Inflammatory macrophage treated with lipopolysaccharide for 1 hour (primary cell): ENCODE measurements at regions not wholly inside any gene's neighbourhood (a gene's known extent, or its start where the extent isn't known, plus 50 kb on each side); places are given as distances from the start of the nearest gene placed in this dataset.
"Not testable (repeated sequence)": the region's sequence is repeated elsewhere in the genome, so short reads cannot be mapped to it uniquely, and the experiment has no call there.

Source experiments
- DNase-seq, 2 donors: peaks; one replicate each; pipeline ENCODE4 v3.0.0-alpha.2; 2020 to 2022

DNA sequence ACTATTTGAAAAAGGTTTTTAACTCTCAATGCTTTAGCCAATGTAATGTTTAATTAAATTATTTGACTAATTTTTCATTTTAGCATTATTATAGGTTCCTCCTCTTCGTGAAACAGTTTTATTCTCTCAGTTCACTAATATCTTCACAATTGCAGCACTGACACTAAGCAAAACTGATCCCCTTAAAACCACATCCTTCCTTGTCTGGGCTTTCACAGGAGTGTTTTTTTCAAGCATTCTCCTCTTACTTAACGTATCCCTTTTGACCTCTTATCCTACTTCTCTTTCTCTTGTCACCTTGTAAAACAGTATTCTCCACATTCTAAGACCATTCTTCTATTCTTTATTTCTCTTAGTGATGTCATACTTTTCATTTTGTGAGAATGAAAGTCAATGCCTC, 112.8 kb downstream of the DSC3 start:
- DNase-seq: no peak

DNA sequence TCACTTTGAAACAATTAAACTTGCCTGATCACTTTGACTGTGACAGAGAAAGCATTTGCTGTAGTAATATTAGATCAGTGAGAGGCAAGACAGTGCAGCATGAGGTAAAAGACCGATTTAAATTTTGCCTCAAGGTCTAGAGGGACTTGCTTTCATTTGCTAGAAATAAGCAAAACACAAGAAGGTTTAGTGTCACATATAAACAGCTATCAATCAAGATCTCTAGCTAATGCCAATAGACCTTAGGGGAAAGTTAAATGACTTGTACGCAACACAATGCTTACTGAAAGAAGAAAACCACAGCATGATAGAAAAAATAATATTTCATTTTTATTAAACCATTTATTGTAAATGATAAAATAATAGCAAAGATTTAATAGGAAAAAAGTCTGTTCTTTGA, 113.5 kb downstream of the DSC3 start:
- no peak for DNase-seq

DNA sequence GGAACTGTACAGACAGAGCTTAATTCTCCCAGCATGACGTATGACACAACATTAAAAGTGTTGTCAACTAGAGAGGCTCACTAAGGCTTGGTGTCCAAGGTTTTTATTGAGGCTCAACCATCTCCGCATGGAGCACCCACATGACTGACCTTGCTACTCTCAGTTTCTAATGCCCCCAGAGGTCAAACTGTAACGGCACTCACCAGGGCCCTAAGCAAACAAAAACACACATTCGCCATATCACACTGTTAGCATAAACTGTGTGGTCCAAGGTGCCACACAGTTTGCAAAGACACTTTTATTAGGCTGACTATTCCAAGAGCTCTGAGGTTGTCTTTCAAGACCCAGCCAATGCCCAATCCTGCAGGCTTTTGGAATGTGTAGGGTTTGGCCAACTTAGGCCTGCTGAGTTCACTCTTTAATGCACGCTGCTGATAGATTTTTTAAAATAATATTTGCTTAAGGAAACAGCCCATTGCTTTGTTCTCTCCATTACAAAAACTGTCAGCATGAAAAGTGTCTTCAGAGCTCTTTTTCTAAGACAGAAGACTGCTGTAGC, 114.9 kb downstream of the DSC3 start:
- DNase-seq: no peak

DNA sequence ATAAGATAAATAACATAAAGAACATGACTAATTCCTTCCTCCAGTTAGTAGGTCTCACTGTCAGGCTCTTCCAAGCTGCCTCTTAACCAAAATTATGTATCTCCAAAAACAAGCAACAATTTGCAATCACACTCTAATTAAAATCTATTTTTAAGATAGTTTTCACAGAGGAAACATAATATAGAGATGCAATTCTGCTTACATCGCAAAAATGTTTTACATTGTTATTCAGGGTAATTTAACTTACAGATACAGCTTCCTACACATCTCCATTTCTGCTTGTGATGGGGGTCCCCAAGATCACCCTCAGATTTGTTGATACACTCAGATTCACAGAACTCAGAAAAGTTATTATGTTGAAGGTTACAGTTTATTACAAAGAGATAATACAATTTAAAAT, 115.5 kb downstream of the DSC3 start:
- no peak for DNase-seq

DNA sequence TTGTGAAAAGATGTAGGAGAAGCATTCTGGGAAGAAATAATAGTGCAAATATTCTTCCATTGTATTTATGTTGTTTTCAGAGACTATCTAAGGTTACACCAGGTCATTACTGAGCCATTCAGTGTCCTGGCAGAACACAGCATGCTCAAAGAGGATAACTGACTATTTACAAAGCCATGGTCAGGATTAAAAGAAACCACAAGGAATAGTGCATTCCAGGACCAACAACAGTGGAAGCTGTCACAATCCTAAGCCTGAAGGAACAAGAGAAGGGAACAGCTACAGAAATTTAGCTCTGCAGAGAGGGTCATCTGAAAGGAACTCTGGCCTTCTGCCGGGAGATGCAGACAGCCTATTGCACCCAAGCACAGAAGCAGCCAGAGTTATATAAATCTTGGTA, 116.7 kb downstream of the DSC3 start:
- no peak for DNase-seq

DNA sequence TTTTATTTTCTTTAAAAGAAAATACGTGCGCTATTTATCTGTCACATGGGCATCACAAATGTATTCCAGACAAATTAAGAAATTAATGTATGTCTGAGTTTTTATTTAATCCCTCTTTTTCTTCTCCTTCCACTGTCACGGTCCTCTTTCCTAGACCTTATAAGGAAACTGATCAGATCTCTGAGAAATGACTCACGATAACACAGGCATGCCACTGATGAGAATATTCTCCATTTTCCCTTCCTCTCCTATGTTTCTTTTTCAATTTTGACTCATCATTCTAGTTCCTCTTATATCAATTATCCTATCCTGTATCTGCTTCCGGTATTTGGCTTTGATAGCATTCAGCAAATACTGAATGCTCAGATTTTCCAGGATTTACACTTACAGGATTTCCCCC, 121.8 kb downstream of the DSC3 start:
- no peak for DNase-seq

DNA sequence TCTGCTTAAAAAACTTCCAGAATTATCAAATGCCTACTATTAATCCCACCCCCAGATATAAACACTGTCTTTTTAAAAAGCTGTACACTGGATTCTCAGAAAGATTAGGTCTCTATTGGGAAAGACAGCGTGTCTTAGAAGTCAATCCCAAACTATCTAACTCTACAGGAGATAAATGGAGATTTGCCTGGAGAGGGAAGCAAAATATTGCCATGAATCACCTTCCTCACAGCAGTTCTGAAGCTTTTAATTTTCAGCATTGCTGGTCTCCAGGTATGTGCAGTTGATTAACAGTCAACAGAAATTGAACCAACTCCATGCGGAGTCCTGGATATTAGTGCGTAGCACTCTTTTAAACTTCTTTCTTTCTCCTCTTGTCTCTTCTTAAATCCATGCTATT, 122.2 kb downstream of the DSC3 start:
- no peak for DNase-seq

DNA sequence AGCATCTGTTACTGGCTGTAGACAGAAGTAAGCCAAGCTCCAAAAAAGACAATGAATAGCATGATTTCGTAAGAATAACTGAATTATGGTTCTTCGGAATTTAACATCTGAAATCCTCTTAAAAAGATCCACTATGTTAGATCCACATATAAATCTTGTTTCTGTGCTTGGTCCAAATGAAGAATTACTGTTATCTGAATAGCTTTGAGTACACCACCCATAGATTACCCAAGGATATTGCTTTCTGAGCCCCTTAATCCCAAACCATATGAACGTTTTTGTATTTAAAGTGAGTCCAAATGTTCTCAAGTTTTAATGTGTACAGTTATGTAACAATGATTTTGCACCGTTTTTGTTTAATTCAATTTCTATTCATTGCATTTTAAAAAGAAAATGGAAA, 124.9 kb downstream of the DSC3 start:
- no peak for DNase-seq

DNA sequence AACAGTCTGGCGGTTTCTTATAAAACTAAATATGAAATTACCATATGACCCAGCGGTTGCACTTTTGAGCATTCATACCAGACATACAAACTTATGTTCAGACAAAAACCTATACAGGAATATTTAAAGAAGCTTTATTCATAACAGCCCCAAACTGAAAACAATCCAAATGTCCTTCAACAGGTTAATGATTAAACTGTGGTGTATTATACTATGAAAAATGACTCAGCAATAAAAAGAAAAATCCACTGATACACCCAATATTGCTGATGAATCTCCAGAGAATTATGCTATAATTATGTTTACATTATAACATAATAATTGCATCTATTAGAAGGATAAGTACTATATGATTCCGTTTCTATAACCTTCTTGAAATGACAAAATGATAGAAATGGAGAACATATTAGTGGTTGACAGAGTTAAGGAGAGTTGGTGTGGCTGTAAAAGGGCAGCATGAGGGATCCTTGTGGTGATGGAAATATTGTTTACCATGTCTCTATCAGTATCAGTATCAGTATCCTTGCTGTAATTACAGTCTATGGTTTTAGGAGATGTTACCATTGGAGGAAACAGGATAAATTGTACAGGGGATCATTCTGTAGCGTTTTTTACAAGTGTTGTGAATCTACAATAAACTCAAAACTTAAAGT, 127.1 kb downstream of the DSC3 start:
- DNase-seq: no peak

DNA sequence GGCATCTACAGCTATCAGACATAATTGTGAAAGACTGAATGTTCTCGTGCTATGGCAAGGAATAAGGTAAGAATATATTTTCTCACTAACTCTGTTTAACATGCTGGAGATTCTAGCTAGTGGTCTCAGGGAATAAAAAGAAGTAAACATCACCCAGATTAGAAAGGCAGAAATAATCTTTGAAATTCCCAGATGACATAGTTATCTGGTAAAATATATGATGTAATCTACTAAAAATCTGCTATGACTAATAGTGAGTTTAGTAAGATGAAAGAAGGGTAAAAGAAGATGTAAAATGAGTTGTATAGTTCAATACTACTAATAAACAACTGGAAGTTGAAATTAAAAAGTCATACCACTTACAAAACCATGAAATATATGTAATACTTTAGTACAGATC, 134.2 kb downstream of the DSC3 start:
- DNase-seq: no peak

DNA sequence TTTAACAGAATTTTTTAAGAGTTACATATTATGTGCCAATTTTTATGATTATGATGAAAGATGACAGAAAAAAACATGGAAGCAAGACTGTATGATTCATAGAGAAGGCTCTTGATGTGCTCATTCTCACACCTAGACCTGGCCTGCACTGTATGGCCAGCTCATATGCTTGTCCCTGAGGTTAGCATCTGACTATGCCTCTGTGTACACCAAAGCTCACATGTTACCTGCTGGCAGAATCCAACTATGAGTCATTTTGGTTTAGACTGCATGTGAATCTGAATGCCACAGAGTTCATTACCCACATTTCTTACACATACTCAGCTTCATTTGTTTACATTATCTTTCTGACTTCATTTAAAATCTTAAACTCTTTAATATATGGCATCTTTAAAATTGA, 139.0 kb downstream of the DSC3 start:
- no peak for DNase-seq

DNA sequence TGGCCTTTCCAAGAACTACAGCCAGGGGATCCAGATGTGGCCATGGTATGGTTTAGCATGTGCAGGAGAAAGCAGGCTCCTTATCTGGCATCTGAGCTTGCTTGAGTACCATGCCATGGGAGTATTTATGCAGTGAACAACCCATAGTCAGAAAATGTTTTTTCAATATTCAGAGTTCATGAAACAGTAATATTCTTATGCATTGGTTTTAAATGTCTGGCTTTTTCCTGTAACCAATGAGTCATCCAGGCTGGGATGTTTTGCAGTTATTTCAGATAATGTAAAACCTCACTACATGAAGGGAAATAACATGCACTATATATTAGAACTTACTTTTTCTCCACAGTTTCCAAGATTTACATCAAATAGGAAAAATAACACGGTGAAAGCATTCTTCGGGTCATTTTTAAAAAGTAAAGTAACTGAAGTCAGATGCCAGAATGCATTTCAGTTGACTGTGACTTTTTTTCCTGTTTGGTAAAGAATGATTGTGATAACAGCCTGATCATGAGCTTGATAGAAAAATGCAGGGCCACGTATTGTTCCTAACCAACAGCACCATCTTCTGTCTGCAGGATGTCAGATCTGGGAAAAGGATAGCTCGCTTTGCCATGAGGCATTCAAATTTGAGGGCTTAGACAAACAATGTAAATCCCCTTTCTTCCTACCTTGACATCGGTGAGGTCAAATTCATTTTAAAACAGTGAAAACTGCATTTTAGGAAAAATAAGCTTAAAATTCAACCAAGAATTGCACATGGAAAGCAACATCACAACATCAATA, 152.8 kb downstream of the DSC3 start:
- no peak for DNase-seq

DNA sequence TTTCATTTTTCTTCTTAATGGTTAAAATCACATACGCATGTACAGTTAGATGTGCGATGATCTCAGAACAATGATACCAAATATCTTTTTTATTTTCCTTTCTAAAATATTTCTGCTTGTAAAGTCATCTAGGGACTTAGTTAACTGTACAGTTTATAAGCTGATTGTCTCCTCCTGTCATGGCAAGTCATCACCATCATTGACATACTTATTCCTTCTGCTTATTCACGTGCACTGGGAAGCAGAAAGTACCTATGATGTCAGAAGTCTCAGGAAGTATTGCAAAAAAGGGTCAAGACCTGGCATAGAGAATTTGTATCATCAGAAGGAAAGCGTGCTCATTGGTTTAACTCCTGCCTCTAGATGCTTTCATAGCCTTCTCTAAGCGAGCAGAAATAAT, 154.2 kb downstream of the DSC3 start:
- DNase-seq: no peak

DNA sequence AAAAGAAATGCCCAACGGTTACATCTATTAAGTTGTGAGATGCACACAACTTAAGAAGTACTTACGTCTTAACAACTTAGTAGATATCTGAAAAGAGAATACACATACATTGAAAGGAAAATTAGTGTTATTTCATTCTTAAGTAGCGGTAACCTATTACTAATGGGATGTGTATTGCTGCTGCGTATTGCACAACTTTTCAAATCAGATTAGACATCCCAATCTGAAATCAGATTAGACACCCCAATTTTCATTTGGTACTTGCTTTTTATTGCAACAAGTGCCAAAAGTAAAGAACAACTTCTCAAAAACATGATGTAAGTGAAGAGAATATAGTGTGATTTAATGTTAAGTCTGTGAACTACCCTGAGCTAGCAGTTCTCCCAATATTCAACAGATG, 155.5 kb downstream of the DSC3 start:
- DNase-seq: no peak

DNA sequence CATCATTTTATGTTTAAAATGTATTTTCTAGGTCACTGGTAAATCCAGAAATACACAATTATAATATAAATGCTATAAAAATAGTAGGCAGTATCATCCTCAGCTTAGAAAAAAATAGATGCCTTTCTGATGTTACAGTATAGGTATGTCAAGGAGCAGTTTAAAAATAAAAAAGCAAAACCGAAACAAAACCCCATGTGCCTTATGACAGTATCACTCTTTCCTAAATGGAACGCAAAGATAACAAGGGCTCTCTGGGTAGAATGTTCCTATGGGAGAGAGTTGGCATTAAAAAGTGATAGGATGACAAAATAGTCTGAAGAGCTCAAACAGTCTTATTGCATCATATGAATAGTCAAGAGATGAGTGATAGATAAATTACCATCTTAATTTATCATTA, 172.1 kb downstream of the DSC3 start:
- DNase-seq: no peak

DNA sequence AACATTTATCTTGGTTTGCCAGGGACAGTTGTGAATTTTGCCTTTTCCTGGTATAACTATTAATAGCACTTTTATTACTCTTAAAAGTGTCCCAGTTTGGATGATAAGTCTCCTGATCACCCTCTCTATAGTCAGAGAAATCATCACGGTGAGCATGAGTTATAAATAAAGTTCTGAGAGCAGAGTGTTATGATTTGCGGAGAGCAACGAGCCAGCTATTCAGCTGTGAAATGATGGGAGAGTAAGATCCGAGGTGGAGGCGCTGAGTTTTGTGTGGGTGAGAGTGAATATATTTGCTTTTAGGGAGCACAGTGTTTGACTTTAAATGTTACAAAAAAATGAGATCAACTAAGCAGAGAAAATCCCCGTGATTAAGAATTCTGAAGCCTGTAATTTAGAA, 179.6 kb downstream of the DSC3 start:
- no peak for DNase-seq

DNA sequence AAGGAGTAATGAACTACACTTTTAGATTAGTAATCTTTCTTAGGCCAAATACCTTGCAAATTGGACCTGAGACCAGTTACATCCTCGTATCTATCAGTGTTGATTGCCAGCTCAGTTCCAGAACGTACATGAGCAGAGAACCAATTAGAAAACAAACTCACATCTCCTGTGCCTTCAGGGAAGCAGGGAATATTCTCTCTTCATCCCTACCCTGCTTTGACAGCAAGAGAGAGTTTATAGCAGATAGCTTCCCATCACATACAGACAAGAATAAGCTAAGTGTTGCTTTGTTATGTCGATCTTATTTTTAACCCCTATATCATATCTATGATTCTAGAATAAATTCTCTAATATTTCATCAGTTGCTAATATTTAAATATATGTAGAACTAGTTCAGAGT, 181.8 kb downstream of the DSC3 start:
- no peak for DNase-seq

DNA sequence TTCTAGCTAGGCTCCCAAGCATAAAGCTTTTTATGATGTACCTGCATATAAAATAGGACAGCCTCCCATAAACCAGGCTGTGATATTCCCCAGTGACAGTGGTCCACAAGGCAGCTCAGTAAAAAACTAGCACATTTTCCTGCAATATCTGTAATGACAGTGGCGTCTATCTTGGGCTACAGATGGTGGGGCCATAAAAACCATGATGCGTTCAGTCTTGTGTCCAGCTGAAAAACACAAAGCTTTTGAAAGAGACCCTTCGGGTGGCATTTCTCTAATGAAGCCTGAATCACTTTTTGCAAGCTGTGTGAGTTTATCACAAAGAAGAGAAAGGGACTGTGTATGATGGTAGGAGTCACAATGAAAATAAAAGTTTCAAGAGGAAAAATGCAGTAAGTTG, 183.5 kb downstream of the DSC3 start:
- DNase-seq: no peak

DNA sequence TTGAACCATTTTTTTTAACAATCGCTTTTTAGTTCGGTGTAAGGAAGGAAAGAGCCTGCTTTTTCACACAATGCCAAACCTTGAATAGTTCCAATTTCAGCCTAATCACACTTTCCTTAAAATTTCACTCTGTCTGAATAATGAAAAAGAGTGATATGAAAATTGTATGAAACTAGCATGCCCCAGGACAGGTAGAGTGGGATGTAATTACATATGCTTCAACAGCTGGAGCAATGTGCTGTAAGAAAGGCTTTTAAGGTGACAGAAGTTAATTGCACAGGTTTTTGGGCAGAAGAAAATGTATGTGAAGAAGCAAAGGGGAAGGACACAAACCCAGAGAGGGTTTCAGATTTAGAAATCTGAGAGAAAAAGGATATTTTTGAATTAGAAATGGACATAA, 184.0 kb downstream of the DSC3 start:
- no peak for DNase-seq

DNA sequence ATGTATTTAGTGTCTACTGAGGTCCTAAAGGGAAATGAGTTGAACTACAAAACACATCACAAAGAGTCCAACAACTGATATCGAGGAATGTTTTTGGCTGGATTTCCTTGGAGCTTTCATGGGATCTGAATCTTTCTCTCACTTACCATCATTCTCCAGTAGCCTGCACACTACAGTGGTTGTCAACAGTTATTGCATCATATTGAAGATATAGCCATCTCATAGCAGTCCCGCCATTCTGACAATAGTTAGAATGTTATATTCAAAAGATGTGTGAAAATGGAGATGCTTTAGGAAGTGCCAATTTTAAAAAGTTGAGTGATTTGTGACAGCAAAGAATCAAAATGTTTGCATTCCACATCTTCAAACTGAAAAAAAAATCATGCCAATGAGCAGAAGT, 186.8 kb downstream of the DSC3 start:
- DNase-seq: no peak

DNA sequence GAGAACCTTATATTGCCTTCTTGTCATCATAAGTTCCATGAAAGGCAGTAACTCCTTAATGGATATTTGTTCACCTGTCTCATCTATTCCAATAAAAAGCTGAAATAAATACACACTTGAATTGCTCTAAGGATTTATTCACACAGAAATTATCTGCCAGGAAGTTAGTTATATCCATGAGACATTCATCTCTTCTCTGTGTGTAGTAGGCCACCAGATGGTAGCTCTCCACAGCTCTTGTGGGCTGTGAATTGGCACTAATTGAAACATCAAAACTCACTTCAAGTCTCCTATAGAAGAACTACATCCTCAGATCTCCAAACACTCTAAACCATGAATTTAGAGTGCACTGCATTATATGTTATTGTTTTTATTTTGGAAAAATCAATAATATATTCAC, 189.6 kb downstream of the DSC3 start:
- no peak for DNase-seq

DNA sequence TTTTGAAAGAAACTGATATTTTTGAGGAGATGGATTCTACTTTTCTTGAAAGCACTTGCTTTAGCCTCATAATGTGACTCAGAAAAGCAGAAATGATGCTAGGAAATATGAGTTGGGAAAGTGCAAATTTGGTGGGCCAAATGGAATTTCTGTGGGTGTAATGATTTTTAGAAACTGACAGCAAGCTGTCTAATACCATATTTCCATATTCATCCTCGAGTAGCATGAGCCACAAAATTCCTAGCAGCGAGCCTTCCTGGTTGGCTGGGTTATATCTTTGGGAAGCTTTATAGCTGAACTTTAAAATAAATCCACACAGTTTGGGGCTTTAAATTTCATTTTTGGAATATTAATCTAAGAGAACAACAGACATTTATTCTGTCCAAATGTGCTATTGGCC, 190.0 kb downstream of the DSC3 start:
- no peak for DNase-seq

DNA sequence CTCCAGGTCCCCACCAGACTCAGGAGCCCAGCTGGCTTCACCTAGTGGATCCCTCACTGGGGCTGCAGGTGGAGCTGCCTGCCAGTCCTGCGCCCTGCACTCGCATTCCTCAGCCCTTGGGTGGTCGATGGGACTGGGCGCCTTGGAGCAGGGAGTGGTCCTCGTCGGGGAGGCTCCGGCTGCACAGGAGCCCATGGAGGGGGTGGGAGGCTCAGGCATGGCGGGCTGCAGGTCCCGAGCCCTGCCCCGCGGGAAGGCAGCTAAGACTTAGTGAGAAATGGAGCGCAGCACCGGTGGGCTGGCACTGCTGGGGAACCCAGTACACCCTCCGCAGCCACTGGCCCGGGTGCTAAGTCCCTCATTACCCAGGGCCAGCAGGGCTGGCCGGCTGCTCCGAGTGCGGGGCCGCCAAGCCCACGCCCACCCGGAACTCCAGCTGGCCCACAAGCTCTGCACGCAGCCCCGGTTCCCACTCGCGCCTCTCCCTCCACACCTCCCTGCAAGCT, 203.4 kb downstream of the DSC3 start:
- DNase-seq: not testable (repeated sequence)

DNA sequence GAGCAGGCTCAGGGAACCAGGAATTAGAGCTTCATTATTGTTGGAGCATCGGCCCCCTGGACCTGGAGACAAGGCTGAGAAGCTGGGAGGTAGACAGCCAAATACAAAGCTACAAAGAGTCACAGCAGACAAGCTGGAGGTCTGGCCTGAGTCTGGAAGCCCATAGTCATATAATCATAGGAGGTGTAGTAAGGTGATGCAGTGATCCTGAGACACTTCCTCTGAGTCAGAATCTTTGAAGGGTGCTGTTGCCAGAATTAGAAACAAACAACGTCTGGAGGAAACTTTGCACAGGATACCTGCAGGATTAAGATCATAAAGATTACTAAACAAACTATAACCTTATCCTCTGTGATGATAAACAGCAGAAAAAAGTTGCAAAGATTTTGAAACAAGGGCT, 213.8 kb downstream of the DSC3 start:
- DNase-seq: no peak

DNA sequence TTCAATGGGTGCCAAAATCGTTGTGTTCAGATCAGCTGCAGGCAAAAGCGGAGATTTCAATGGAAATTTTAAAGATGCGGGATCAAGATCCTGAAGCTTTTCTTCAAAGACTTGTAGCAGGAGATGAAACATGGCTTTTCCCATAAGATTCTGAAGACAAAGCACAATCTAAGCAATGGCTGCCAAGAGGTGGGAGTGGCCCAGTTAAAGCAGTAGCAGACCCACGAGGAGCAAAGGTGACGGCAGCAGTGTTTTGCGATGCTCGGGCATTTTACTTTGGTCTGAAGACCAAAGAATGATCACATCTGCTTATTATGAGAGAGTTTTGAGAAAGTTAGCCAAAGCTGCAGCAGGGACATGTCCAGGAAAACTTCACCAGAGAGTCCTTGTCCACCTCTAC, 222.9 kb downstream of the DSC3 start:
- DNase-seq: no peak
